ENCODE measurements at regions not wholly inside any gene's neighbourhood (a gene's known extent, or its start where the extent isn't known, plus 50 kb on each side); places are given as distances from the start of the nearest gene placed in this dataset.
"Not testable (repeated sequence)": the region's sequence is repeated elsewhere in the genome, so short reads cannot be mapped to it uniquely, and the experiment has no call there.

DNA sequence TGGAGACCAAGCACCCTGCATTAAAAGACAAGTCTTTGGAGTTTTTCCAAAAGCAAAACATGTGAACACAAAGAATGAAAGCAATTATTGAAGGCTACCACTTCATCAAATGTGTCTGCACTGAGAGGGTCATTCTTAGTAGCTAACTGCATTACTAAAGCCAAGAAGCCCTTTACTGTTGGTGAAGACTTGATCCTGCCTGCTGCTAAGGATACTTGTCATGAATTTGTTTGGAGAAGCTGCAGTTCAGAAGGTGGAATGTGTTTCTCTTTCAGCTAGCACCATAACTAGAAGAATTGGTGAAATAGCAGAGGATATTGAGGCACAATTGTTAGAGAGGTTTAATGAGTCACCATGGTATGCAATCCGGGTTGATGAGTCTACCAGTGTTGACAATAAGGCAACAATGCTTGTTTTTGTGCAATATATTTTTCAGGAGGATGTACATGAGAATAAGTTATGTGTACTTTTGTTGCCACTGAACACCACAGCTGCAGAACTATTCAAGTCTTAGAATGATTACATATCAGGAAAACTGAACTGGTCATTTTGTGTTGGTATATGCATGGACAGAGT is 457.3 kb upstream of the ISX start:
- DNase-seq, result no peak

- no peak for DNase-seq
Measured at GRCh38 chr22:34609646-34610045, 456.3 kb upstream of the ISX start.

GRCh38 chr22:34620161-34620560 is 445.8 kb upstream of the ISX start:
- no peak for DNase-seq

DNA sequence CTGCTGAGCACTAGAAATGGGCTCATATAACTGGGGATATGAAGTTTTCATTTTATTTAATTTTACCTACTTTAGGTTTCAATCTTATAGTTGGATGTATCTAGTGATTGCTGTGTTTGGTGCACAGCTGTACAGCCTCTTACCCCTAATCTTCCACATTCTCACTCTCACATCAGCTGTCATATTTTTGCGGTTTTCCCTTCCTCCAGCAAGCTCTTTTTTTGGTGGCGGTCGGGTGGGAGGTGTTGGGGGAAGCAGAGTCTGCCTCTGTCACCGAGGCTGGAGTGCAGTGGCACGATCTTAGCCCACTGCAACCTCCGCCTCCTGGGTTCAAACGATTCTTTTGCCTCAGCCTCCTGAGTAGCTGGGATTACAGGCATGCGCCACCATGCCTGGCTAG is 445.1 kb upstream of the ISX start:
- DNase-seq, result no peak

GRCh38 chr22:34622602-34623001 is 443.4 kb upstream of the ISX start:
- no peak for DNase-seq

DNA sequence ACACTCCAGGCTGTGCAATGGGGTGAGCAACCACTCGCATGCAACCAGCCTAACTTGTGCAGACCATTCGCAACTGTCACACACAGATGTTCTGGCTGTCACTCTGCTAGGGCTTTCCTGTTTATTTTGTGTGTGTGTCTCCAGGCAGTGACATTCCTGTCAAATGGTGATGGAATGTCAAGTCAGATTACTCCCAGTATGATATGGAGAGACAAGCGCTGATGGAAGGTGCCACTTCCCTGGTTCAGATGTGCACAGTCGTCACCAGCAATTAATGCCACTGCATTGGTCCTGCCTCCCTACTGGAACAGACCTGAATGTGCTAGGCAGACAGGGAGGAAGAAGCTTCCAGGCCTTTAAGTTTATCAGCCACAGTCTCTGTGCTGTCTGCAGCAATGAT is 442.4 kb upstream of the ISX start:
- no peak for DNase-seq

DNA sequence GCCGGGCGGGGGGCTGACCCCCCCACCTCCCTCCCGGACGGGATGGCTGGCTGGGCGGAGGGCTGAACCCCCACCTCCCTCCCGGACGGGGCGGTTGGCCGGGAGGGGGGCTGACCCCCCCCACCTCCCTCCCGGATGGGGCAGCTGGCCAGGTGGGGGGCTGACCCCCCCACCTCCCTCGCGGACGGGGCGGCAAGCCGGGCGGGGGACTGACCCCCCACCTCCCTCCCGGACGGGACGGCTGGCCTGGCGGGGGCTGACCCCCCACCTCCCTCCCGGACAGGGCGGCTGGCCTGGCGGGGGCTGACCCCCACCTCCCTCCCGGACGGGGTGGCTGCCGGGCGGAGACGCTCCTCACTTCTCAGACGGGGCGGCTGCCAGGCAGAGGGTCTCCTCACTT is 440.1 kb upstream of the ISX start:
- not testable (repeated sequence) for DNase-seq

DNA sequence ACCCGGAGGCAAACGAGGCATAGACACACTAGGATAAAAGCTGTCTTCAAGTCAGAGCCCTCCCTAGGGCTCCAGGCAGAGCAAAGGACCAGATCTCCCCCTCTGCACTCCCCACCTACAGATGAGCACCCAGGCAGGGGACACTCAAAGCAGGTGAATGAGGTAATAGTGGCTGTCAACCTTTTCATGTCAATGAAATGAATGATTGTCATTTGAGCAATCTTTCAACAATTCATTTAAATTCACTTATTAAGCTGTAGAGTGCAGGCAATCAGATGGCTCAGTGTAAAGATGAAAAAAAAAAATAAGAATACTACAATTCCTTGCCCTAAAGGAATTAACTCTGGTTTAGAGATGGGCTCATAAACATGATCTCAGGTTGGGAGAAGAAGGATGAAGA is 427.8 kb upstream of the ISX start:
- no peak for DNase-seq

DNA sequence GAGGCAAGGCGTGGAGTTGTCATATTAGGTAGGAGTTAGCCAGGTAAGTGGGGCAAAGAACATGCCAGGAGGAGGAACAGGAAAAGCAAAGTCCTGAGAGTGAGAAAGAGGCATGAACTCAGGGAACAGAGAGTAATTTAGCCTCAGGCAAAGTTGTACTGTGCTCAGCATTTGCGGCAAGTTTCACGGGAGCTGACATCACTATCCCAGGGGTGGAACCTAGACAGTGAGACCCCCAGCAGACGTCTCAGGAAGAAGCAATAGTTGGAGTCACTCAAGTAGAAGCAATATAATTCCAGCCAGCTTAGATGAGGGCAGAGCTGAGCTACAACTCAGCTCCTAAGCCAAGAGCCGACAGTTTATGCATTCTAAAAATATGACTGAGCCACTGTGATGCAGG is 426.0 kb upstream of the ISX start:
- no peak for DNase-seq

- no peak for DNase-seq
Measured at GRCh38 chr22:34645375-34645774, 420.6 kb upstream of the ISX start.

- no peak for DNase-seq
Measured at GRCh38 chr22:34669001-34669400, 397.0 kb upstream of the ISX start.

GRCh38 chr22:34683031-34683430 is 382.9 kb upstream of the ISX start:
- not testable (repeated sequence) for DNase-seq

DNA sequence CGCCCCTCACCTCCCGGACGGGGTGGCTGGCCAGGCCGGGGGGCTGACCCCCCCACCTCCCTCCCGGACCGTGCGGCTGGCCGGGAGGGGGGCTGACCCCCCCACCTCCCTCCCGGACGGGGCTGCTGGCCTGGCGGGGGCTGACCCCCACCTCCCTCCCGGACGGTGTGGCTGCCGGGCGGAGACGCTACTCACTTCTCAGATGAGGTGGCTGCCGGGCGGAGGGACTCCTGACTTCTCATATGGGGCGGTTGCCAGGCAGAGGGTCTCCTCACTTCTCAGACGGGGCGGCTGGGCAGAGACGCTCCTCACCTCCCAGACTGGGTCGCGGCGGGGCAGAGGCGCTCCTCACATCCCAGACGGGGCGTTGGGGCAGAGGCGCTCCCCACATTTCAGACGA is 381.7 kb upstream of the ISX start:
- not testable (repeated sequence) for DNase-seq

- no peak for DNase-seq
Measured at GRCh38 chr22:34687116-34687515, 378.8 kb upstream of the ISX start.

DNA sequence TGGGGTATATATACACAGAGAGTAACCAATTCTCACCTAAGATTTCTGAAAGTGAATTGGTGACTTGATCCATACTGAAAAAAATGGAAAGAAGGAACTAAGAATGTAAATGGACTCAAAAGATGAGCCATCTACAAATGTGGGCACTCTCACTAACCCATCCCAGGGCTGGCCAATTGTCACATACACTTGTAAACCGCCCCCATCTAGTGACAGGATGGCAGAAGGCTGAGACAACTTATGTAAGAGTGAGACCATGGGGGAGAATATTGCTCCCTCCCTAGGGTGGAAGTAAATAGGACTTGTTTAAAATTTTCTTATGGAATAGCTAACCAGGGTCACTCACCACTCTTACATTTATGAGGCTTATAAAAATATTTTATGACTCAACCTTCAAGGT is 377.1 kb upstream of the ISX start:
- DNase-seq, result no peak

GRCh38 chr22:34696557-34696956 is 369.4 kb upstream of the ISX start:
- DNase-seq, result no peak

- DNase-seq, result no peak
Measured at GRCh38 chr22:34702279-34702678, 363.7 kb upstream of the ISX start.

DNA sequence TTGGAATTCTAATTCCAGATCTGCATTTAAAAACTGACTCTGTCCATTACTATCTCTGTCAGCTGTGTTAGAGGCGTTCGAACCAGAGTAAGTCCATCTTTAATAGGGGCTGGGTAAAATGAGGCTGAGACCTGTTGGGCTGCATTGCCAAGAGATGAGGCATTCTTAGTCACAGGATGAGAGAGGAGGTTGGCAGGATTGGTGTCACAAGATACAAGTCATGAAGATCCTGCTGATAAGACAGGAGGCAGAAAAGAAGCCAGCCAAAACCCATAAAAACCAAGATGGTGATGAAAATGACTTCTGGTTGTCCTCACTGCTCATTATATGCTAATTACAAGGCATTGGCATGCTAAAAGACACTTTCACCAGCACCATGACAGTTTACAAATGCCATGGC is 356.3 kb upstream of the ISX start:
- no peak for DNase-seq

DNA sequence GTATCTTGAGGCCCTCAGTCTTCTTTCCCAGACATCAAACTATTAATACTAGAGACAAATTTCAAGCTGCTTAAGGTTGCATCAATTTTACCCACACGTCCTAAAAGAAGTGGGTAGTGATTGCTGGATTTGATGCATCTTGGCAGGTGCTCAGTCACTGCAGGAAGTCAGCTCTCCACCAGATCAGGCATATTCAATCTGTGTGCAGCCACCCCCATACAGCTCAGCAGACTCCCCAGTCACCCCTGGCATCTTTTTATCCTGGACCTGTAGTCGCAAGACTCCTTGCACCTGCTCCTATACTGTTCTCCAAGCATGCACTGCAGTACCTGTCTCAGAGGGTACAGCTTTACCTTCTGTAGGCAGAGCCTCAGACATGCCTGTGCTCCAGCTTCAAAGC is 343.1 kb upstream of the ISX start:
- DNase-seq, result no peak

- DNase-seq, result no peak
Measured at GRCh38 chr22:34736081-34736480, 329.9 kb upstream of the ISX start.

- DNase-seq, result no peak
Measured at GRCh38 chr22:34738661-34739400, 327.1 kb upstream of the ISX start.

GRCh38 chr22:34743110-34743751 is 322.7 kb upstream of the ISX start:
- no peak for DNase-seq

GRCh38 chr22:34760276-34761008 is 305.5 kb upstream of the ISX start:
- DNase-seq, result no peak

GRCh38 chr22:34761111-34761510 is 304.8 kb upstream of the ISX start:
- DNase-seq, result no peak
